HepG2 (cell line): ENCODE measurements at regions not wholly inside any gene's neighbourhood (a gene's known extent, or its start where the extent isn't known, plus 50 kb on each side); places are given as distances from the start of the nearest gene placed in this dataset.
A peak's percentile ranks its signal among the peaks of the same experiment; 100 is the strongest.
"Not testable (repeated sequence)": the region's sequence is repeated elsewhere in the genome, so short reads cannot be mapped to it uniquely, and the experiment has no call there.

Experiments
- ATAC-seq: fragments of 200-7000 bp; cut with Tn5 transposase; 3 replicates; pipeline ENCODE4 v1.9.1; 2020; ENCODE audit warnings: mild to moderate bottlenecking, moderate library complexity
- BruUV-seq: library from RNA; stranded (reverse); fragments of 400-500 nt; replicated peaks from 2 replicates; lab custom pipeline; 2021; lab: Mats Ljungman, UMichigan
- CTCF ChIA-PET: fragments of 300-600 bp; formaldehyde crosslinking; extraction: SDS; loops from one replicate; lab custom pipeline; 2021; ENCODE audit warnings: low total read pairs, inconsistent platforms, low intra/inter-chr PET ratio; lab: Yijun Ruan, JAX
- POLR2A ChIA-PET: fragments of 350-600 bp; sonication (Branson Sonifier 250); formaldehyde crosslinking; loops from one replicate; lab custom pipeline; 2020; ENCODE audit warnings: antibody characterized with exemption, inconsistent platforms; lab: Yijun Ruan, JAX
- DNase-seq: peaks from one replicate; pipeline ENCODE4 v3.0.0-alpha.2; 2015; ENCODE audit warnings: low spot score
- FAIRE-seq: peaks from 3 replicates; lab custom pipeline; 2011; peaks lifted over from hg19 to GRCh38; lab: Jason Lieb, UNC
- H2AFZ ChIP-seq: one replicate; pipeline ENCODE4 v1.6.1; 2011; ENCODE audit warnings: low read length, inconsistent platforms
- H3K27ac ChIP-seq: fragments of 300-600 bp; 3 replicates; pipeline ENCODE4 v1.8.0; 2011; ENCODE audit warnings: mixed run types, mild to moderate bottlenecking, mixed read lengths, low read length, inconsistent platforms; ENCODE audit not compliant: insufficient read depth; ENCODE audit errors: extremely low read length
- H3K27me3 ChIP-seq, 2 experiments: fragments of 200-600 bp in 1 of 2; 2 replicates in 1 of 2; 3 replicates in 1 of 2; pipeline versions ENCODE4 v1.6.0 to v1.8.0; 2011; ENCODE audit warnings: low read length in 2 of 2, mild to moderate bottlenecking in 2 of 2, moderate library complexity in 2 of 2, inconsistent platforms in 1 of 2; ENCODE audit not compliant: insufficient read depth in 2 of 2, control insufficient read depth in 1 of 2
- H3K36me3 ChIP-seq, 2 experiments: fragments of 200-600 bp in 1 of 2; replicated peaks in 1 of 2; 2 replicates in 1 of 2; 3 replicates in 1 of 2; pipeline versions ENCODE4 v1.5.1 to v1.8.0; 2011; ENCODE audit warnings: low read length in 2 of 2, inconsistent platforms in 1 of 2; ENCODE audit not compliant: insufficient read depth in 2 of 2, control insufficient read depth in 1 of 2
- H3K4me1 ChIP-seq: 2 replicates; pipeline ENCODE4 v1.5.1; 2012; ENCODE audit warnings: low read length, inconsistent platforms; ENCODE audit not compliant: insufficient read depth
- H3K4me2 ChIP-seq: 2 replicates; pipeline ENCODE4 v1.6.0; 2011; ENCODE audit warnings: low read depth, low read length, inconsistent platforms
- H3K4me3 ChIP-seq, 3 experiments: fragments of 200-600 bp in 1 of 3; sonication (generic), shearing (Covaris generic) in 1 of 3; replicated peaks in 1 of 3; 2 replicates each; pipeline ENCODE4 v1.5.1; 2011 to 2016; ENCODE audit warnings: low read length in 3 of 3, inconsistent platforms in 2 of 3, low read depth in 2 of 3, mild to moderate bottlenecking in 2 of 3, control low read depth in 1 of 3, mixed read lengths in 1 of 3; ENCODE audit not compliant: insufficient read depth in 1 of 3
- H3K79me2 ChIP-seq: one replicate; pipeline ENCODE4 v1.6.1; 2011; ENCODE audit warnings: low read length, inconsistent platforms; ENCODE audit not compliant: insufficient read depth
- H3K9ac ChIP-seq: 2 replicates; pipeline ENCODE4 v1.6.0; 2011; ENCODE audit warnings: mild to moderate bottlenecking, low read depth, low read length, inconsistent platforms; ENCODE audit not compliant: insufficient read depth
- H3K9me3 ChIP-seq: 2 replicates; pipeline ENCODE4 v1.5.1; 2012; ENCODE audit warnings: mild to moderate bottlenecking, low read length
- H4K20me1 ChIP-seq: 2 replicates; pipeline ENCODE4 v1.6.0; 2011; ENCODE audit warnings: inconsistent platforms, mild to moderate bottlenecking, low read length, moderate library complexity; ENCODE audit not compliant: insufficient read depth
- CTCF ChIP-seq: sonication (generic); formaldehyde crosslinking; IDR thresholded peaks from 2 replicates; pipeline ENCODE4 v1.5.0; 2020; ENCODE audit warnings: mild to moderate bottlenecking, missing genetic modification reagents, moderate library complexity
- HNF4A ChIP-seq: sonication (generic); formaldehyde crosslinking; IDR thresholded peaks from 2 replicates; pipeline ENCODE4 v1.4.0; 2020; ENCODE audit warnings: missing genetic modification reagents
- SMC3 ChIP-seq: IDR thresholded peaks from 2 replicates; pipeline ENCODE4 v1.6.1; 2011; ENCODE audit warnings: low read length, improper control_type of control experiment
- STAG1 ChIP-seq: sonication (generic); formaldehyde crosslinking; IDR thresholded peaks from 2 replicates; pipeline ENCODE4 v1.4.0; 2020; ENCODE audit warnings: missing genetic modification reagents
- WGBS: methylation state at CpG from one replicate; pipeline ENCODE4 v1.1.6; 2017; ENCODE audit warnings: low lambda C conversion rate; 5-methylcytosine and 5-hydroxymethylcytosine counted together
- in situ Hi-C: cut with HindIII; loops from 2 replicates; pipeline ENCODE4 v1.10.0; 2017; ENCODE audit warnings: low pct_unique_long_range_greater_than_20kb; ENCODE audit not compliant: extremely low pct_ligation_motif_present
- intact Hi-C: fragments of 100-400 bp; cut with micrococcal nuclease; formaldehyde crosslinking; loops from one replicate; pipeline ENCODE4 v1.10.0; 2022; ENCODE audit not compliant: unreplicated experiment

GRCh38 chr2:89957236-89957635, 1265.8 kb downstream of the RPIA start:
- BruUV-seq: not testable (repeated sequence)
- 0% methylated on average over 3 of the region's 3 CpGs for whole genome bisulfite sequencing

GRCh38 chr2:89959729-89960378, 1268.4 kb downstream of the RPIA start:
- H3K9me3 ChIP-seq, H3K27ac ChIP-seq, H2AFZ ChIP-seq, H3K4me2 ChIP-seq, in situ Hi-C loops, H3K4me1 ChIP-seq, H4K20me1 ChIP-seq, H3K27me3 ChIP-seq, H3K79me2 ChIP-seq, H3K4me3 ChIP-seq, BruUV-seq, H3K9ac ChIP-seq, DNase-seq, ATAC-seq, POLR2A ChIA-PET, intact Hi-C loops, FAIRE-seq, H3K36me3 ChIP-seq, CTCF ChIA-PET: not testable (repeated sequence)
- 50% methylated on average over 2 of the region's 3 CpGs for WGBS

More at GRCh38 chr2:89957236-89957635, 1265.8 kb downstream of the RPIA start:
- H2AFZ ChIP-seq, H3K4me2 ChIP-seq, POLR2A ChIA-PET, H4K20me1 ChIP-seq, H3K36me3 ChIP-seq, in situ Hi-C loops, H3K27ac ChIP-seq, H3K79me2 ChIP-seq, H3K27me3 ChIP-seq, H3K4me1 ChIP-seq, H3K4me3 ChIP-seq, intact Hi-C loops, CTCF ChIA-PET, H3K9me3 ChIP-seq, H3K9ac ChIP-seq: not testable (repeated sequence)
- peak; percentile 75 for FAIRE-seq
- TF ChIP-seq SMC3: peak; percentile 56; the same call in 1 of the 2 replicates
- TF ChIP-seq HNF4A (CRISPR knock-in tag): peak; percentile 71
- peak; percentile 43 for TF ChIP-seq STAG1 (CRISPR knock-in tag)
- TF ChIP-seq CTCF (CRISPR knock-in tag): peak; percentile 60
- ATAC-seq: peak; percentile 99
- peak; percentile 52 for DNase-seq

- WGBS: no CpG with 5 or more reads among the region's 2 CpGs
- intact Hi-C loops, H3K4me1 ChIP-seq, H3K27me3 ChIP-seq, ATAC-seq, H3K4me3 ChIP-seq, H4K20me1 ChIP-seq, H3K27ac ChIP-seq, H3K9me3 ChIP-seq, H3K9ac ChIP-seq, H3K36me3 ChIP-seq, H2AFZ ChIP-seq, in situ Hi-C loops, H3K79me2 ChIP-seq, POLR2A ChIA-PET, CTCF ChIA-PET, FAIRE-seq, DNase-seq, H3K4me2 ChIP-seq, BruUV-seq: not testable (repeated sequence)
Measured at GRCh38 chr2:89960570-89960969, 1269.1 kb downstream of the RPIA start.
